ENCODE measurements at regions not wholly inside any gene's neighbourhood (a gene's known extent, or its start where the extent isn't known, plus 50 kb on each side); places are given as distances from the start of the nearest gene placed in this dataset.
"Not testable (repeated sequence)": the region's sequence is repeated elsewhere in the genome, so short reads cannot be mapped to it uniquely, and the experiment has no call there.

- no peaks in the 10 kb centered on the region for H3K4me1 ChIP-seq (ENCODE audit: insufficient read depth, insufficient read length)
- H3K9me3 ChIP-seq (ENCODE audit: insufficient read depth, low read length) = no peaks in the 10 kb centered on the region
- H3K9ac ChIP-seq (ENCODE audit: insufficient read length, low read depth) = no peak overlapping the region
- H3K4me3 ChIP-seq (ENCODE audit: insufficient read length, low read depth) = no peak overlapping the region
- TF ChIP-seq YY1 (IDR thresholded peaks at IDR 0.05; ENCODE audit: insufficient read depth, insufficient read length) = no peak
- no peak for TF ChIP-seq ZNF274 (IDR thresholded peaks at IDR 0.05; ENCODE audit: low read depth, low read length)
- no peak for TF ChIP-seq SUZ12 (IDR thresholded peaks at IDR 0.05; ENCODE audit: extremely low read depth, insufficient read depth, insufficient read length)
- H3K36me3 ChIP-seq (ENCODE audit: insufficient read depth, insufficient read length, low read length) = no peaks in the 10 kb centered on the region
- H3K27me3 ChIP-seq (ENCODE audit: insufficient read depth, insufficient read length) = no peaks in the 10 kb centered on the region
- no peak for DNase-seq (ENCODE audit: low read depth, low spot score)
Observed at GRCh38 chr2:4096978-4097766, 393.8 kb downstream of the DCDC2C start.

DNA sequence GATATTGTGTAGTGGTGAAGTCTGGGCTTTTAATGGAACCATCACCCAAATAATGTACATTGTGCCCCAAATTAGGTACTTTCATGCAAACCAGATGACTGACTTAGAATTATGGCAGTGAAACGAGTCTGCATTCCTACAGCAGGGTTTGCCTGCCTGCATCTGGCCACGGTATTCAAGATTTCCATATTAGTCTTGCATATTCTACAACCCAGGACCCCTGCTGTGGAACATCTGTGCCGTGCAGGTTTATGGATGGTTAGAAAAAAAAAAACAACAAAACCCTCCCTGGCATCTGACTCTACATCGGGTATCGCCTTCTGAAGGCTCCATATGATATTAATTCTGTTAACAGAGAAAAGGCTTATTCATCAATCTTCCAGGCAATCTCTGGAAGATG, 394.8 kb downstream of the DCDC2C start:
- no peak overlapping the region for H3K9ac ChIP-seq (ENCODE audit: insufficient read length, low read depth)
- H3K9me3 ChIP-seq (ENCODE audit: insufficient read depth, low read length) = no peaks in the 10 kb centered on the region
- no peak overlapping the region for H3K4me3 ChIP-seq (ENCODE audit: insufficient read length, low read depth)
- TF ChIP-seq ZNF274 (IDR thresholded peaks at IDR 0.05; ENCODE audit: low read depth, low read length) (no peak), YY1 (IDR thresholded peaks at IDR 0.05; ENCODE audit: insufficient read depth, insufficient read length) (no peak), SUZ12 (IDR thresholded peaks at IDR 0.05; ENCODE audit: extremely low read depth, insufficient read depth, insufficient read length) (no peak)
- no peak for DNase-seq (ENCODE audit: low read depth, low spot score)
- no peaks in the 10 kb centered on the region for H3K36me3 ChIP-seq (ENCODE audit: insufficient read depth, insufficient read length, low read length)
- H3K4me1 ChIP-seq (ENCODE audit: insufficient read depth, insufficient read length) = no peaks in the 10 kb centered on the region
- no peaks in the 10 kb centered on the region for H3K27me3 ChIP-seq (ENCODE audit: insufficient read depth, insufficient read length)

DNA sequence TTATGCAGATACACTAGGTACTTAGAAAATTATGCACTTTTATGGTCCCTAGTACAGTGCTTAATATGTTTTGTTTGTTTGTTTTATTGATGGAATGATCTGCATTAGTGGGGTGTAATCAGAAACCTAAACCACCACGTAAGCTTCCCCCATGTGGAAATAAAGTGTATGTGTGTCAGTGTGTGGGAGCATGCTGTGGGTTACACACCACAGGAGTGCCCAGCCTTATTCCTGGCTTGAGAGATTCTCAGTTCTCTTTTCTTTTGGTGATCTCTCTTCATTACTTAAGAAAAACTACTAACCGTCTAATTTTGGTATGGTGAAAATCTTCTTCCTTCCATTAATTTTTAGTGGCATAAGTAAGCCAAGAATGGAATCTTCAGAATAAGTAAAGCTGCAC, 398.6 kb downstream of the DCDC2C start:
- no peaks in the 10 kb centered on the region for H3K9me3 ChIP-seq (ENCODE audit: insufficient read depth, low read length)
- no peak for TF ChIP-seq YY1 (IDR thresholded peaks at IDR 0.05; ENCODE audit: insufficient read depth, insufficient read length)
- no peak for TF ChIP-seq SUZ12 (IDR thresholded peaks at IDR 0.05; ENCODE audit: extremely low read depth, insufficient read depth, insufficient read length)
- no peak for TF ChIP-seq ZNF274 (IDR thresholded peaks at IDR 0.05; ENCODE audit: low read depth, low read length)
- H3K4me1 ChIP-seq (ENCODE audit: insufficient read depth, insufficient read length) = no peaks in the 10 kb centered on the region
- H3K4me3 ChIP-seq (ENCODE audit: insufficient read length, low read depth) = no peak overlapping the region
- no peaks in the 10 kb centered on the region for H3K36me3 ChIP-seq (ENCODE audit: insufficient read depth, insufficient read length, low read length)
- no peak for DNase-seq (ENCODE audit: low read depth, low spot score)
- H3K27me3 ChIP-seq (ENCODE audit: insufficient read depth, insufficient read length) = no peaks in the 10 kb centered on the region
- H3K9ac ChIP-seq (ENCODE audit: insufficient read length, low read depth) = no peak overlapping the region

DNA sequence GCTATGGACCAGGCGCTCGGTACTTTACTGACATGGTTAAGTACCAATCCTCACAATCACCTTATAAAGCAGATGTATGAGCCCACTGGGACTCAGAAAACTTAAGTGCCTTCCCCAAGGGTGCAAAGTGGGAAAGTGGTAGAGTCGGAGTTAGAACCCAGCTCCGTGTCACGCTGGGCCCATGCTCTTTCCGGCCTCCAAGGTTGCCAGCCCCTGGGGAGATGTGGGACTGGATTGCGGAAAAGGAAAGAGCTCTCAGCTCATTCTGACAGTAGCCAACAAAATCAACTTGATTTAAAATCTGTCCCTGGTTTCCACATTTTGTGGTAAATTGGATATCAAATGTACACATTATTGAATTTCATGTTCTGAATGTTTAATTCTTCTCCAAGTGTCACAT, 403.8 kb downstream of the DCDC2C start:
- no peak for DNase-seq (ENCODE audit: low read depth, low spot score)
- no peaks in the 10 kb centered on the region for H3K9me3 ChIP-seq (ENCODE audit: insufficient read depth, low read length)
- TF ChIP-seq ZNF274 (IDR thresholded peaks at IDR 0.05; ENCODE audit: low read depth, low read length) (no peak), YY1 (IDR thresholded peaks at IDR 0.05; ENCODE audit: insufficient read depth, insufficient read length) (no peak), SUZ12 (IDR thresholded peaks at IDR 0.05; ENCODE audit: extremely low read depth, insufficient read depth, insufficient read length) (no peak)

GRCh38 chr2:4110273-4110672, 406.9 kb downstream of the DCDC2C start:
- Histone ChIP-seq H3K4me3 (ENCODE audit: insufficient read length, low read depth) (no peak overlapping the region), H3K9ac (ENCODE audit: insufficient read length, low read depth) (no peak overlapping the region), H3K27me3 (ENCODE audit: insufficient read depth, insufficient read length) (no peaks in the 10 kb centered on the region), H3K4me1 (ENCODE audit: insufficient read depth, insufficient read length) (no peaks in the 10 kb centered on the region), H3K9me3 (ENCODE audit: insufficient read depth, low read length) (no peaks in the 10 kb centered on the region), H3K36me3 (ENCODE audit: insufficient read depth, insufficient read length, low read length) (no peaks in the 10 kb centered on the region)
- DNase-seq (ENCODE audit: low read depth, low spot score) = no peak
- TF ChIP-seq ZNF274 (IDR thresholded peaks at IDR 0.05; ENCODE audit: low read depth, low read length) = no peak
- no peak for TF ChIP-seq YY1 (IDR thresholded peaks at IDR 0.05; ENCODE audit: insufficient read depth, insufficient read length)
- TF ChIP-seq SUZ12 (IDR thresholded peaks at IDR 0.05; ENCODE audit: extremely low read depth, insufficient read depth, insufficient read length) = no peak

More for the DNA sequence above, 403.8 kb downstream of the DCDC2C start:
- Histone ChIP-seq H3K4me1 (ENCODE audit: insufficient read depth, insufficient read length) (no peaks in the 10 kb centered on the region), H3K27me3 (ENCODE audit: insufficient read depth, insufficient read length) (no peaks in the 10 kb centered on the region), H3K4me3 (ENCODE audit: insufficient read length, low read depth) (no peak overlapping the region), H3K36me3 (ENCODE audit: insufficient read depth, insufficient read length, low read length) (no peaks in the 10 kb centered on the region), H3K9ac (ENCODE audit: insufficient read length, low read depth) (no peak overlapping the region)

DNA sequence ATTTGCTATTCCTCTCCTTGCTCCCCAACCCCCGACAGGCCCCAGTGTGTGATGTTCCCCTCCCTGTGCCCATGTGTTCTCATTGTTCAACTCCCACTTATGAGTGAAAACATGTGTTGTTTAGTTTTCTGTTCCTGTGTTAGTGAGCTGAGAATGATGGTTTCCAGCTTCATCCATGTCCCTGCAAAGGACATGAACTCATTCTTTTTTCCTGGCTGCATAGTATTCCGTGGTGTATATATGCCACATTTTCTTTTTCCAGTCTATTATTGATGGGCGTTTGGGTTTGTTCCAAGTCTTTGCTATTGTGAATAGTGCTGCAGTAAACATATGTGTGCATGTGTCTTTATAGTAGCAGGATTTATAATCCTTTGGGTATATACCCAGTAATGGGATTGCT, 412.1 kb downstream of the DCDC2C start:
- H3K4me1 ChIP-seq (ENCODE audit: insufficient read depth, insufficient read length); H3K9me3 ChIP-seq (ENCODE audit: insufficient read depth, low read length): not testable (repeated sequence)

GRCh38 chr2:4122726-4123125, 419.4 kb downstream of the DCDC2C start:
- DNase-seq (ENCODE audit: low read depth, low spot score) = no peak
- Histone ChIP-seq H3K36me3 (ENCODE audit: insufficient read depth, insufficient read length, low read length) (no peaks in the 10 kb centered on the region), H3K9me3 (ENCODE audit: insufficient read depth, low read length) (no peaks in the 10 kb centered on the region), H3K4me3 (ENCODE audit: insufficient read length, low read depth) (no peak overlapping the region), H3K27me3 (ENCODE audit: insufficient read depth, insufficient read length) (no peaks in the 10 kb centered on the region), H3K9ac (ENCODE audit: insufficient read length, low read depth) (no peak overlapping the region), H3K4me1 (ENCODE audit: insufficient read depth, insufficient read length) (no peaks in the 10 kb centered on the region)
- no peak for TF ChIP-seq SUZ12 (IDR thresholded peaks at IDR 0.05; ENCODE audit: extremely low read depth, insufficient read depth, insufficient read length)
- TF ChIP-seq YY1 (IDR thresholded peaks at IDR 0.05; ENCODE audit: insufficient read depth, insufficient read length) = no peak
- no peak for TF ChIP-seq ZNF274 (IDR thresholded peaks at IDR 0.05; ENCODE audit: low read depth, low read length)

More for the DNA sequence above, 412.1 kb downstream of the DCDC2C start:
- H3K36me3 ChIP-seq (ENCODE audit: insufficient read depth, insufficient read length, low read length); DNase-seq (ENCODE audit: low read depth, low spot score); H3K4me3 ChIP-seq (ENCODE audit: insufficient read length, low read depth); H3K27me3 ChIP-seq (ENCODE audit: insufficient read depth, insufficient read length); H3K9ac ChIP-seq (ENCODE audit: insufficient read length, low read depth): not testable (repeated sequence)
